ENCODE measurements at regions not wholly inside any gene's neighbourhood (a gene's known extent, or its start where the extent isn't known, plus 50 kb on each side); places are given as distances from the start of the nearest gene placed in this dataset.
"Not testable (repeated sequence)": the region's sequence is repeated elsewhere in the genome, so short reads cannot be mapped to it uniquely, and the experiment has no call there.

GRCh38 chr9:38176251-38176650 lies 107.2 kb upstream of the SHB start:
- no peaks in the 10 kb centered on the region for H3K36me3 Mint-ChIP-seq (ENCODE audit: low read depth)
- DNase-seq (ENCODE audit: low spot score): no peak
- H3K27me3 Mint-ChIP-seq (ENCODE audit: low read depth): no peaks in the 10 kb centered on the region
- peaks cover 8% of the 10 kb centered on the region for H3K9me3 Mint-ChIP-seq
- peaks cover 12% of the 10 kb centered on the region for H3K4me1 Mint-ChIP-seq (ENCODE audit: low read depth)
- intact Hi-C loops (cut with micrococcal nuclease): no loop called here
- no peak overlapping the region for H3K27ac Mint-ChIP-seq
- H3K4me3 Mint-ChIP-seq (ENCODE audit: low read depth): no peak overlapping the region

GRCh38 chr9:38175423-38175822 lies 106.4 kb upstream of the SHB start:
- no peak overlapping the region for H3K27ac Mint-ChIP-seq
- H3K9me3 Mint-ChIP-seq: peaks cover 16% of the 10 kb centered on the region
- H3K4me1 Mint-ChIP-seq (ENCODE audit: low read depth): peaks cover 12% of the 10 kb centered on the region
- no peaks in the 10 kb centered on the region for H3K36me3 Mint-ChIP-seq (ENCODE audit: low read depth)
- intact Hi-C loops (cut with micrococcal nuclease): no loop called here
- H3K27me3 Mint-ChIP-seq (ENCODE audit: low read depth): no peaks in the 10 kb centered on the region
- no peak for DNase-seq (ENCODE audit: low spot score)
- no peak overlapping the region for H3K4me3 Mint-ChIP-seq (ENCODE audit: low read depth)

- intact Hi-C loops (cut with micrococcal nuclease): no loop called here
- H3K4me3 Mint-ChIP-seq (ENCODE audit: low read depth): no peak overlapping the region
Observed at GRCh38 chr9:38172586-38172985, 103.6 kb upstream of the SHB start.

GRCh38 chr9:38171926-38172325 lies 102.9 kb upstream of the SHB start:
- Mint-ChIP-seq H3K4me1 (ENCODE audit: low read depth) (peaks cover 3% of the 10 kb centered on the region), H3K4me3 (ENCODE audit: low read depth) (no peak overlapping the region), H3K9me3 (peaks cover 30% of the 10 kb centered on the region), H3K27me3 (ENCODE audit: low read depth) (peaks cover 2% of the 10 kb centered on the region), H3K36me3 (ENCODE audit: low read depth) (no peaks in the 10 kb centered on the region), H3K27ac (no peak overlapping the region)
- intact Hi-C loops (cut with micrococcal nuclease): no loop called here
- no peak for DNase-seq (ENCODE audit: low spot score)

More at GRCh38 chr9:38172586-38172985, 103.6 kb upstream of the SHB start:
- Mint-ChIP-seq H3K27ac (no peak overlapping the region), H3K9me3 (peaks cover 30% of the 10 kb centered on the region), H3K4me1 (ENCODE audit: low read depth) (peaks cover 4% of the 10 kb centered on the region), H3K27me3 (ENCODE audit: low read depth) (peaks cover 2% of the 10 kb centered on the region), H3K36me3 (ENCODE audit: low read depth) (no peaks in the 10 kb centered on the region)
- DNase-seq (ENCODE audit: low spot score): no peak

- Mint-ChIP-seq H3K27me3 (ENCODE audit: low read depth) (peaks cover 2% of the 10 kb centered on the region), H3K4me1 (ENCODE audit: low read depth) (peaks cover 3% of the 10 kb centered on the region), H3K36me3 (ENCODE audit: low read depth) (no peaks in the 10 kb centered on the region), H3K4me3 (ENCODE audit: low read depth) (no peak overlapping the region), H3K9me3 (peaks cover 30% of the 10 kb centered on the region), H3K27ac (no peak overlapping the region)
- no peak for DNase-seq (ENCODE audit: low spot score)
- intact Hi-C loops (cut with micrococcal nuclease): no loop called here
Observed at GRCh38 chr9:38171538-38171884, 102.5 kb upstream of the SHB start.

DNA sequence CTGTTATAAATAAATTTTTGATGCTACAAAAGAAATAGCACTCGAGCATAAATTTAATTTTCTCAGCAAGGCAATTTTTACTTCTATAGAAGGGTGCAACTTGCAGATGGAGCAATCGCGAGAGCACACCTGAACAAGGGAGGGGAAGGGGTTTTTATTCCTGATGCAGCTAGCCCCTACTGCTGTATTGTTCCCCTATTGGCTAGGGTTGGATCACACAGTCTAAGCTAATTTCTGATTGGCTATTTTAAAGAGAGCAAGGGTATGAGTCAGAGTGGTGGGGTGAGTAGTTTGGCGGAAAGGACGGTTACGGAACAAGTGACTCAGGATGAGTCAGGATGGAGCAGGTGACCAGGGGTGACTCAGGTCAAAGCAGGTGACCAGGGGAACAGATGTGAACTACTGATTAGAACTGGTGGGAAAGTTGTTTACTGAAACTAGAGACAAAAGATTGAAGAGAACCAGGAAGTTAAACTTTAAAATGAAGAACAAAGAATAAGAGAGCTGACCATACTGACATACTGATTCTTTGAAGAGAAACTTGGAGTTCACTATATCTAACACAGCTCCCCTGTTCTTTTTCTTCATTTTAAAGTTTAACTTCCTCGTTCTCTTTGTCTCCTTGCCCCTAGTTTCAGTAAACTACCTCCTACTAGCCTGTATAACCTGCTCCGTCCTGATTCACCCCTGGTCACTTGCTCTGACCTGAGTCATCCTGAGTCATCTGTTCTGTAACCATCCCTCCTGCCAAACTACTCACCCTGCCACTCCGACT lies 101.9 kb upstream of the SHB start:
- intact Hi-C loops (cut with micrococcal nuclease); DNase-seq (ENCODE audit: low spot score); H3K27ac Mint-ChIP-seq; H3K27me3 Mint-ChIP-seq (ENCODE audit: low read depth); H3K4me3 Mint-ChIP-seq (ENCODE audit: low read depth); H3K4me1 Mint-ChIP-seq (ENCODE audit: low read depth); H3K36me3 Mint-ChIP-seq (ENCODE audit: low read depth): not testable (repeated sequence)
- peaks cover 30% of the 10 kb centered on the region for H3K9me3 Mint-ChIP-seq

DNA sequence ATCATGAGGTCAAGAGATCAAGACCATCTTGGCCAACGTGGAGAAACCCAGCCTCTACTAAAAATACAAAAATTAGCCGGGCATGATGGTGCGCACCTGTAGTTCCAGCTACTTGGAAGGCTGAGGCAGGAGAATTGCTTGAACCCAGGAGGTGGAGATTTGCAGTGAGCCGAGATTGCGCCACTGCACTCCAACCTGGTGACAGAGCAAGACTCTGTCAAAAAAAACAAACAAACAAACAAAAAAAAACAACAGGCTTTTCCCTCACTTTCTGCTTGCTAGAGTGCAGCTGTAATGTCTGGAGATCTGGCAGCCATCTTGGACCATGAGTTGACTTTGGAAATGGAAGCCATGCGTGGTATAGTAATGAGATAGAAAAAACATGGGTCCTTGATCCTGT lies 101.1 kb upstream of the SHB start:
- H3K4me1 Mint-ChIP-seq (ENCODE audit: low read depth); intact Hi-C loops (cut with micrococcal nuclease); H3K27ac Mint-ChIP-seq; H3K4me3 Mint-ChIP-seq (ENCODE audit: low read depth); H3K27me3 Mint-ChIP-seq (ENCODE audit: low read depth); H3K36me3 Mint-ChIP-seq (ENCODE audit: low read depth); DNase-seq (ENCODE audit: low spot score): not testable (repeated sequence)
- H3K9me3 Mint-ChIP-seq: peaks cover 30% of the 10 kb centered on the region

GRCh38 chr9:38166501-38166900 lies 97.5 kb upstream of the SHB start:
- DNase-seq (ENCODE audit: low spot score): no peak
- Mint-ChIP-seq H3K4me1 (ENCODE audit: low read depth) (no peaks in the 10 kb centered on the region), H3K36me3 (ENCODE audit: low read depth) (no peaks in the 10 kb centered on the region), H3K27ac (no peak overlapping the region), H3K9me3 (peaks cover 24% of the 10 kb centered on the region), H3K27me3 (ENCODE audit: low read depth) (peaks cover 2% of the 10 kb centered on the region), H3K4me3 (ENCODE audit: low read depth) (no peak overlapping the region)
- intact Hi-C loops (cut with micrococcal nuclease): no loop called here

DNA sequence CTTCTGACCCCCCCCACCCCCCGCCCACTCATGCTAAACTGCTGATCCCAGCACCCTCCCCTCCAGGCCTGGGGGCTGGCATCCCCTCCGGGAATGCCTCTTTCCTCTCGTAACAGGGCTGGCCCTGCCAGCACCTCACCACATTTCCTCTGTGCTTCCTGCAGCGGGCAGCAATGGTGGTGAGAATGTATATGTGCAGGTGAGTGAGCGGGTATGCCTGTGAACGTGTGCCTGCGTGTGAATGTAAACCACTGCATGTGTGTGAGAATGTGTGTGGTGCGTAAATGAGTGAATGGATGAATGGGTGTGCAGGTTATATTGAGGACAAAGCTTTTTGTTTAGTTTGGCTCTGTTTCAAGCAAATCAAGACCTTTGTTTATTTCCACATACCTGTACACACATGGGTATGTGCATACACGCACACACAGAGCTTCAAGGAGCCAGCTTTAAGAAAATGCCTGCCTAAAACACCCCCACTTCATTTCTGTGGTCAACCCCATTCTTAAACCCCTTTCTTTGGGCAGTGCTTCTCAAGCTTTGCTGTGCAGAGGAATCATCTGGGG lies 95.7 kb upstream of the SHB start:
- intact Hi-C loops (cut with micrococcal nuclease): no loop called here
- Mint-ChIP-seq H3K36me3 (ENCODE audit: low read depth) (no peaks in the 10 kb centered on the region), H3K9me3 (peaks cover 6% of the 10 kb centered on the region), H3K27ac (no peak overlapping the region), H3K27me3 (ENCODE audit: low read depth) (peaks cover 2% of the 10 kb centered on the region), H3K4me3 (ENCODE audit: low read depth) (no peak overlapping the region), H3K4me1 (ENCODE audit: low read depth) (no peaks in the 10 kb centered on the region)
- no peak for DNase-seq (ENCODE audit: low spot score)

- Mint-ChIP-seq H3K27ac (no peak overlapping the region), H3K4me1 (ENCODE audit: low read depth) (no peaks in the 10 kb centered on the region), H3K9me3 (no peaks in the 10 kb centered on the region), H3K36me3 (ENCODE audit: low read depth) (no peaks in the 10 kb centered on the region), H3K27me3 (ENCODE audit: low read depth) (no peaks in the 10 kb centered on the region), H3K4me3 (ENCODE audit: low read depth) (no peak overlapping the region)
- intact Hi-C loops (cut with micrococcal nuclease): no loop called here
- no peak for DNase-seq (ENCODE audit: low spot score)
Observed at GRCh38 chr9:38163518-38163917, 94.5 kb upstream of the SHB start.

- Mint-ChIP-seq H3K9me3 (no peaks in the 10 kb centered on the region), H3K27me3 (ENCODE audit: low read depth) (no peaks in the 10 kb centered on the region), H3K4me3 (ENCODE audit: low read depth) (no peak overlapping the region), H3K4me1 (ENCODE audit: low read depth) (no peaks in the 10 kb centered on the region), H3K27ac (no peak overlapping the region), H3K36me3 (ENCODE audit: low read depth) (no peaks in the 10 kb centered on the region)
- intact Hi-C loops (cut with micrococcal nuclease): no loop called here
- no peak for DNase-seq (ENCODE audit: low spot score)
Observed at GRCh38 chr9:38162332-38163211, 93.5 kb upstream of the SHB start.

DNA sequence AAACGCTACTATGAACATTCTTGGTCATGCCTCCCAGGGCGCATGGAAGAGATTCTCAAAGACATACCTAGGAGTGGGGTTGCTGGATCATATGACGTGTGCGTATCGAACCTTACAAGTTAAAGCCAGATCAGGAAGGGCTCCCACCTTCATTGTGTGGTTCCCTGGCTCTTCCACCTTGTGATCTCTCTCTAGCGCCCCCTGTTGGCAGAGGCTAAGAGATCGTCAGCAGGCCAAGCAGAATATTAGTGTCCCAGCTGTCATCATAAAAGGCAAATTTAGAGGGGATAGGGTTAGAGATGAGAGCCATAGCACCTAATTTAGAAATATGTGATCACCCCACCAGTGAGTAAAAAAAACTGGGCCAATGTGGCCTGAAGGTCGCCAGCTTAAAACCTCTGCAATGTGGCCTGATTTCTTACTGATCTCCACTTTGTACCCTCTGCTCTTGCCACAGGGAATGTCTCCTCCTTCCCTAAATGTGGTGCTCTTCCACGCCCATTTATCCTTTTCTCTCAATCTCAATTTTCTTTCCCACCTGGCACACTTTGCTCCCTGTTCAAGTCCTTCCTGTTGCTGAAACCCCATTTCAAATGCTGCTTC lies 91.7 kb upstream of the SHB start:
- no peak overlapping the region for H3K27ac Mint-ChIP-seq
- no peaks in the 10 kb centered on the region for H3K36me3 Mint-ChIP-seq (ENCODE audit: low read depth)
- H3K27me3 Mint-ChIP-seq (ENCODE audit: low read depth): no peaks in the 10 kb centered on the region
- DNase-seq (ENCODE audit: low spot score): peak; percentile 37
- intact Hi-C loops (cut with micrococcal nuclease): loop anchor here (2.0 kb wide), 2 partner anchors 248 to 256 kb away; partner anchors contain the start of gene SLC25A51
- H3K9me3 Mint-ChIP-seq: no peaks in the 10 kb centered on the region
- no peaks in the 10 kb centered on the region for H3K4me1 Mint-ChIP-seq (ENCODE audit: low read depth)
- H3K4me3 Mint-ChIP-seq (ENCODE audit: low read depth): no peak overlapping the region

GRCh38 chr9:38159599-38159998 lies 90.6 kb upstream of the SHB start:
- Mint-ChIP-seq H3K36me3 (ENCODE audit: low read depth) (no peaks in the 10 kb centered on the region), H3K4me3 (ENCODE audit: low read depth) (no peak overlapping the region), H3K9me3 (no peaks in the 10 kb centered on the region), H3K27ac (no peak overlapping the region), H3K27me3 (ENCODE audit: low read depth) (no peaks in the 10 kb centered on the region), H3K4me1 (ENCODE audit: low read depth) (no peaks in the 10 kb centered on the region)
- intact Hi-C loops (cut with micrococcal nuclease): no loop called here
- no peak for DNase-seq (ENCODE audit: low spot score)

All from activated T-helper 2 cell treated with anti-CD3 and anti-CD28 coated beads, Interferon-gamma antibody, Interleukin-2, Interleukin-4, amounts not matched to agents 10 μg/mL and 5 μg/mL and 100 μg/mL, durations not matched to agents 14 hours and 24 hours and 36 hours (primary cell).